ENCODE measurements at regions not wholly inside any gene's neighbourhood (a gene's known extent, or its start where the extent isn't known, plus 50 kb on each side); places are given as distances from the start of the nearest gene placed in this dataset.

GRCh38 chr17:73890831-73891405 lies 246.7 kb upstream of the SDK2 start:
- no peak for DNase-seq
- Histone ChIP-seq H3K9me3 (no peaks in the 10 kb centered on the region), H3K27ac (no peak overlapping the region), H3K4me1 (no peaks in the 10 kb centered on the region), H3K36me3 (no peaks in the 10 kb centered on the region), H3K4me3 (no peak overlapping the region), H3K27me3 (peaks cover 0 to 47% (median 0%) of the 10 kb centered on the region in 4 donors)
- TF ChIP-seq POLR2A (IDR thresholded peaks at IDR 0.05) (no peak), CTCF (IDR thresholded peaks at IDR 0.05) (no peak)
- intact Hi-C loops (cut with DNase I): no loop called here
- 56 to 83% methylated on average over 4 to 8 of the region's 8 CpGs for WGBS, 2 donors

GRCh38 chr17:73895157-73895556 lies 250.9 kb upstream of the SDK2 start:
- TF ChIP-seq POLR2A (IDR thresholded peaks at IDR 0.05): no peak
- TF ChIP-seq CTCF (IDR thresholded peaks at IDR 0.05): no peak
- Histone ChIP-seq H3K27ac (no peak overlapping the region), H3K9me3 (no peaks in the 10 kb centered on the region), H3K36me3 (no peaks in the 10 kb centered on the region), H3K4me1 (no peaks in the 10 kb centered on the region), H3K4me3 (no peak overlapping the region), H3K27me3 (peaks cover 0 to 74% (median 2%) of the 10 kb centered on the region in 4 donors)
- no peak for DNase-seq
- 57 to 67% methylated on average over 6 of the region's 6 CpGs for WGBS, 2 donors
- intact Hi-C loops (cut with DNase I): no loop called here

- peaks cover 0 to 89% (median 2%) of the 10 kb centered on the region in 4 donors for H3K27me3 ChIP-seq
Measured at GRCh38 chr17:73896966-73897365, 252.7 kb upstream of the SDK2 start.

GRCh38 chr17:73899839-73900238 lies 255.6 kb upstream of the SDK2 start:
- H3K27me3 ChIP-seq: peaks cover 0 to 96% (median 2%) of the 10 kb centered on the region in 4 donors

More at GRCh38 chr17:73896966-73897365, 252.7 kb upstream of the SDK2 start:
- no peak for DNase-seq
- Histone ChIP-seq H3K9me3 (no peaks in the 10 kb centered on the region), H3K27ac (no peak overlapping the region), H3K36me3 (no peaks in the 10 kb centered on the region), H3K4me1 (peaks cover 5 to 8% (median 5%) of the 10 kb centered on the region in 3 donors), H3K4me3 (no peak overlapping the region)
- 52 to 65% methylated on average over 4 of the region's 4 CpGs for WGBS, 2 donors
- TF ChIP-seq POLR2A (IDR thresholded peaks at IDR 0.05): no peak
- no peak for TF ChIP-seq CTCF (IDR thresholded peaks at IDR 0.05)
- intact Hi-C loops (cut with DNase I): no loop called here

DNA sequence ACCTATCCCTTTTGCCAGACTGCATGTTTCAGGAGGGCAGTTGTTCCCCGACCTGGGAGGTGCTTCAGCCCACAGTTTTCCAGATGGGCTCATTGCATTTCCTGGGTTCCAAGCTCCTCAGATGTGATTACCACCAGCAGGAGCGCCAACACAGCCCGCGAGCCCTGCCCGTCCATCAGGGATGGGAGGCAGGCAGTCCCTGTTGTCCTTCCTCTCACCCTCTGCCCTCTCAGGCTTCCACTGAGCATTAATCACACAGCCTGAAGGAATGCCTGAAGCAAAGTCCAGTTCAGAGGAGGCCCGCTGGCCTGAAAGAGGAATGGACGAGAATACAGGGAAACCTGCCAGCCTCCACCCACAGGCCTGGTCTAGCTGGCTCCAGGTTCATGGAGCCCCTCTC lies 256.3 kb upstream of the SDK2 start:
- Histone ChIP-seq H3K27me3 (peaks cover 0 to 96% (median 2%) of the 10 kb centered on the region in 4 donors), H3K4me1 (peaks cover 7 to 18% (median 14%) of the 10 kb centered on the region in 3 donors), H3K27ac (no peak overlapping the region), H3K4me3 (no peak overlapping the region), H3K36me3 (no peaks in the 10 kb centered on the region), H3K9me3 (no peaks in the 10 kb centered on the region)
- no peak for DNase-seq
- 41 to 63% methylated on average over 1 to 2 of the region's 7 CpGs for WGBS, 2 donors
- TF ChIP-seq POLR2A (IDR thresholded peaks at IDR 0.05): no peak
- TF ChIP-seq CTCF (IDR thresholded peaks at IDR 0.05): no peak
- intact Hi-C loops (cut with DNase I): no loop called here

More at GRCh38 chr17:73899839-73900238, 255.6 kb upstream of the SDK2 start:
- H3K27ac ChIP-seq: no peak overlapping the region
- WGBS, 2 donors: 95% methylated on average over 8 of the region's 8 CpGs
- H3K9me3 ChIP-seq: no peaks in the 10 kb centered on the region
- TF ChIP-seq CTCF (IDR thresholded peaks at IDR 0.05) (no peak), POLR2A (IDR thresholded peaks at IDR 0.05) (no peak)
- peaks cover 7 to 18% (median 14%) of the 10 kb centered on the region in 3 donors for H3K4me1 ChIP-seq
- intact Hi-C loops (cut with DNase I): no loop called here
- no peak overlapping the region for H3K4me3 ChIP-seq
- DNase-seq: no peak
- H3K36me3 ChIP-seq: no peaks in the 10 kb centered on the region

All from esophagus squamous epithelium (tissue), 5 donors.